Effector memory CD8-positive, alpha-beta T cell (primary cell): ENCODE measurements at regions not wholly inside any gene's neighbourhood (a gene's known extent, or its start where the extent isn't known, plus 50 kb on each side); places are given as distances from the start of the nearest gene placed in this dataset.

Experiments
- ATAC-seq: fragments of 150-1000 bp; cut with Tn5 transposase; replicated peaks from 2 replicates; pipeline ENCODE4 v1.10.0; 2021; ENCODE audit warnings: mild to moderate bottlenecking, moderate library complexity
- DNase-seq, 3 experiments: peaks; one replicate each; pipeline ENCODE4 v3.0.0; 2021
- H3K27ac Mint-ChIP-seq, 2 donors: one replicate each; pipeline ENCODE4 v1.8.0; 2022; ENCODE audit warnings: mild to moderate bottlenecking in 2 of 2, mixed read lengths in 2 of 2, moderate library complexity in 2 of 2
- H3K27me3 Mint-ChIP-seq, 2 donors: one replicate each; pipeline ENCODE4 v1.8.0; 2022; ENCODE audit warnings: mixed read lengths in 2 of 2
- H3K36me3 Mint-ChIP-seq: one replicate; pipeline ENCODE4 v1.8.0; 2022; ENCODE audit warnings: mild to moderate bottlenecking, moderate library complexity, mixed read lengths; ENCODE audit not compliant: insufficient read depth
- H3K4me1 Mint-ChIP-seq, 2 donors: one replicate each; pipeline ENCODE4 v1.8.0; 2022; ENCODE audit warnings: low read depth in 2 of 2, mixed read lengths in 2 of 2
- H3K4me3 Mint-ChIP-seq, 2 donors: one replicate each; pipeline ENCODE4 v1.8.0; 2022; ENCODE audit warnings: mild to moderate bottlenecking in 2 of 2, mixed read lengths in 2 of 2, moderate library complexity in 2 of 2
- H3K9me3 Mint-ChIP-seq, 2 donors: one replicate each; pipeline ENCODE4 v1.8.0; 2022; ENCODE audit warnings: mixed read lengths in 2 of 2

DNA sequence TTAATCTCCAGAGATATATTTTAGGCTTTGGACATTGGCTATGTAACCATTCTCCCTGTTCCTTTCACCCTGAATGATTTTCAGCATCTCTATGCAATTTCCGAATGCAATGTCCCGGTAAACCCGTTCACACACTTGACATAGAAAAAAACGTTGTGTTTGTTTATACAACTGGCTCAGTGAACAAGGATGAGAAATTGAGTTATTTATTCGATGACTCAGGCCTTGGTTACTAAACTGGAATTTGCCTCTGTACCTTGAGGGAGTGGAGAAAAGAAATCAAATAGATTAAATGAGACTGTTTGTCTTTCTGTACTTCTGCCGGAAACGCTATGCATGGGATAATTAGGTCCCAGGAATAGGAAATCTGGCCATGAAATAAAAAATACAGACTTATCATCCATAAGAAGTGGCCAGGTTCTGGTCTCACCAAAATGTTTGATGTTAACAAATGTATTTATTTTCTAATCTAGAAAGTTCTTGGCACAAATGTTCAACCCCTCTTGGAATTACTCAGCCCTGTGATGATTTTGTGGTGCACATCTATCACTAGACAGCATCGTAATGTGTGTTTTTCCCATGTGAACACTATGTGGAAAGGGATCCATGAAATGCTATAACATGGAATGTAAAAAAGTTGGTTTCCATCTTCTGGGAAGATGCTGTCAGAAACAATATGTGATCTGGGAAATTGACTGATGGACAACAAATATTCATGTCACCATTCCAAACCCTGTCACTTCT, 253.9 kb downstream of the DUSP10 start:
- DNase-seq (no peak), ATAC-seq (no peak)
- Mint-ChIP-seq H3K4me1 (no peaks in the 10 kb centered on the region), H3K4me3 (no peak overlapping the region), H3K27me3 (no peaks in the 10 kb centered on the region), H3K9me3 (no peaks in the 10 kb centered on the region), H3K27ac (no peak overlapping the region), H3K36me3 (no peaks in the 10 kb centered on the region)

GRCh38 chr1:221488550-221488949, 253.3 kb downstream of the DUSP10 start:
- no peaks in the 10 kb centered on the region for H3K27me3 Mint-ChIP-seq
- no peaks in the 10 kb centered on the region for H3K36me3 Mint-ChIP-seq
- no peak overlapping the region for H3K4me3 Mint-ChIP-seq
- no peaks in the 10 kb centered on the region for H3K9me3 Mint-ChIP-seq
- H3K4me1 Mint-ChIP-seq, result no peaks in the 10 kb centered on the region
- ATAC-seq (no peak), DNase-seq (no peak)
- H3K27ac Mint-ChIP-seq, result no peak overlapping the region

DNA sequence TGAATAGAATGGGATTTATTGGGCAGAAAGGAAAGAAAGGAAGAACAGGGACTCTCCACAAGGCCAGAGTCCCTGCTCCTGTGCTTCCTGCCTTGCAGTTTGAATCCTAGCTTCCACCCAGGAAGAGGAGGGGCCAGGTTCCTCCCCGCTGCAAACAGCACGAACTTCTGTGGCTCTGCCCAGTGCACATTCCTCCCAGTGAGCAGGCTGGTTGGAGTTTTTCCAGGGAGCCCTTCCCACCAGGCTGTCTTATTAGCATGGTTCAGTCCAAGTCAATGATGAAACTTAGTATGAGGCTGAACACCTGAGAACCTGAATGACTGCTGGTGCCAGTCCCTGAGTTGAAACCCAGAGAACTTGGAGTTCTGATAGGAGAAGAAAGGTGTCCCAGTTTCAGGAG, 247.2 kb downstream of the DUSP10 start:
- no peaks in the 10 kb centered on the region for H3K27me3 Mint-ChIP-seq
- ATAC-seq, result no peak
- H3K27ac Mint-ChIP-seq, result no peak overlapping the region
- H3K4me1 Mint-ChIP-seq, result no peaks in the 10 kb centered on the region
- H3K9me3 Mint-ChIP-seq, result no peaks in the 10 kb centered on the region
- H3K4me3 Mint-ChIP-seq, result no peak overlapping the region
- DNase-seq, result no peak
- no peaks in the 10 kb centered on the region for H3K36me3 Mint-ChIP-seq

DNA sequence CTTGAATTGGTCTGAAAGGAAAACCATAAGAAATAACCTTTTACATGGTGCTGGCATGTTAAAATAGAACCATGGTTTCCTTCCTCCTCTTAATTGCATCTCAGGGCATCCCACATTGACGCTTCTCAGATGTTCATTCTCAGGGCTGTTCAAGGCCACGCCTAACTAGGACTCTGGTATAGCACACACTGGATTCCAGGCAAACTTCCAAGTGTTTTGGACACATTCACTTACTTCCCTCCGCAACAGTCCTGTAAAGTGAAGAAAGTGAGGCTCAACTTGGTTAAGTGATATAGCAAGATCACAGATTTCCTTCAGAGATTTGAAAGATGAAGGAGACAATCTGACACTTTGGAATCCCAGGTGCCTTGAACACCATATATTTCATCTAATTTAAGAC, 244.8 kb downstream of the DUSP10 start:
- H3K4me1 Mint-ChIP-seq, result no peaks in the 10 kb centered on the region
- no peaks in the 10 kb centered on the region for H3K27me3 Mint-ChIP-seq
- H3K36me3 Mint-ChIP-seq, result no peaks in the 10 kb centered on the region
- no peak overlapping the region for H3K27ac Mint-ChIP-seq
- no peaks in the 10 kb centered on the region for H3K9me3 Mint-ChIP-seq
- ATAC-seq, result no peak
- no peak for DNase-seq
- H3K4me3 Mint-ChIP-seq, result no peak overlapping the region

GRCh38 chr1:221503268-221503667, 238.6 kb downstream of the DUSP10 start:
- H3K4me1 Mint-ChIP-seq, result no peaks in the 10 kb centered on the region
- ATAC-seq, result no peak
- no peak overlapping the region for H3K4me3 Mint-ChIP-seq
- peaks cover 6 to 13% of the 10 kb centered on the region in 2 donors for H3K9me3 Mint-ChIP-seq
- no peak overlapping the region for H3K27ac Mint-ChIP-seq
- DNase-seq, result no peak
- H3K36me3 Mint-ChIP-seq, result no peaks in the 10 kb centered on the region
- peaks cover 7 to 18% of the 10 kb centered on the region in 2 donors for H3K27me3 Mint-ChIP-seq

GRCh38 chr1:221509575-221510355, 232.1 kb downstream of the DUSP10 start:
- Mint-ChIP-seq H3K27me3 (peaks cover 6 to 9% of the 10 kb centered on the region in 2 donors), H3K4me3 (no peak overlapping the region), H3K36me3 (no peaks in the 10 kb centered on the region), H3K9me3 (peaks cover 6 to 9% of the 10 kb centered on the region in 2 donors), H3K27ac (no peak overlapping the region), H3K4me1 (no peaks in the 10 kb centered on the region)
- no peak for ATAC-seq
- no peak for DNase-seq

DNA sequence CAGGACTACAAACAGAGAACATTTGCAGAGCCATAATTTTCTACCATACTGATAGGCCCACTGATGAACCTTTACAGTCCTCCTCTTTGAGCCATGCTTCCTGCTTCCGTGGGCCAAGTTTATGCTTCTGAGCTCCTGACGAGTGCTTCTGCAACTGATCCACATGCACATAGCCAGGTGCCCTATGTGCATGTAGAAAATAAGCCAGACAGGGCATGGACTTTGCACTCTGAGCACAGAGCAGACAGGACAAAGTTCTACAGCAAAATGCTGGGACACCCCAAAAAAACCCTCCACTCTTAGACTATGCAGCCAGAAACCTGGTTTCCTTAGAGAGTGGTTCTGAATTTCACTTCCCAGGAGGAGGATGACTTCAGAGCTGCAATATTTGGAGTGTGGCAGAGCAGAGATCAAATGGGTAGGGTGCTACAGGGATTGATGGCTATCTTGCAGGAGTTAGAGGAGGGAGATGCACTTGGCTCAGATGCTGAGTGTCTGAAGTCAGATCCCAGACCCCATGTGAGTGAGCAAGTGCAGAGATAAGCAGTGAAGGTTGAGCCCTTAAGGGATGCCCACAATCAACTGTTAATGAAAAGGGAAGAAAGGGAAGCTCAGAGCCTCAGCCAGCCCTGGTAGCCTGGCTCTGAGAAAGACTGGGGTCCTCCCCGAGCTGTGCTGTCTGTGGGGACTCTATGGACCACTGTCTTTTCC, 230.9 kb downstream of the DUSP10 start:
- H3K9me3 Mint-ChIP-seq, result no peaks in the 10 kb centered on the region
- no peak overlapping the region for H3K27ac Mint-ChIP-seq
- DNase-seq, result no peak
- ATAC-seq, result no peak
- no peak overlapping the region for H3K4me3 Mint-ChIP-seq
- H3K4me1 Mint-ChIP-seq, result no peaks in the 10 kb centered on the region
- H3K27me3 Mint-ChIP-seq, result no peaks in the 10 kb centered on the region
- no peaks in the 10 kb centered on the region for H3K36me3 Mint-ChIP-seq

DNA sequence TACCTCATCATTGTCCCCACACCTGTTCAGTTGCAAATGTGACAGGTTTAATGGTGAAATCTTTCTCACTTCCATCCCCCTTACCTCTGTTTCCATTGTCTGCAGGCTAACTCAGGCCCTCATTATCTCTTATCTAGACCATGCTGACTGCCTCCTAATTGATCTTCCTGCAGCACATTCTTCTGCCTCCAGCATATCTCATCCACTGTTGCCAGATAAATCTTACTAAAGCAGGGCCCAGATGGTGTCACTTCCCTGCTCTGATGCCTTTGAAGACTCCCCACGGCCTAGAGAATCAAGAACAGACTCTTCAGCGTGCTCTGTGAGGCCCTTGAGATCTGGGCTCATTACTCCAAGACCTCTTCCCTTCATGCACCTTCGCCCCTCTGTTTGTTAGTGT, 230.1 kb downstream of the DUSP10 start:
- H3K36me3 Mint-ChIP-seq, result no peaks in the 10 kb centered on the region
- H3K4me3 Mint-ChIP-seq, result no peak overlapping the region
- H3K27ac Mint-ChIP-seq, result no peak overlapping the region
- DNase-seq (no peak), ATAC-seq (no peak)
- no peaks in the 10 kb centered on the region for H3K9me3 Mint-ChIP-seq
- no peaks in the 10 kb centered on the region for H3K27me3 Mint-ChIP-seq
- H3K4me1 Mint-ChIP-seq, result peaks cover 0 to 5% of the 10 kb centered on the region in 2 donors

- peaks cover 0 to 5% of the 10 kb centered on the region in 2 donors for H3K4me1 Mint-ChIP-seq
- no peak overlapping the region for H3K4me3 Mint-ChIP-seq
- DNase-seq, result no peak
- no peak overlapping the region for H3K27ac Mint-ChIP-seq
- H3K27me3 Mint-ChIP-seq, result no peaks in the 10 kb centered on the region
- H3K9me3 Mint-ChIP-seq, result no peaks in the 10 kb centered on the region
- H3K36me3 Mint-ChIP-seq, result no peaks in the 10 kb centered on the region
- ATAC-seq, result no peak
These were observed 227.1 kb downstream of the DUSP10 start for GRCh38 chr1:221514806-221515205.

GRCh38 chr1:221515496-221515895, 226.4 kb downstream of the DUSP10 start:
- Mint-ChIP-seq H3K4me1 (peaks cover 0 to 5% of the 10 kb centered on the region in 2 donors), H3K4me3 (no peak overlapping the region), H3K36me3 (no peaks in the 10 kb centered on the region), H3K27ac (no peak overlapping the region), H3K27me3 (no peaks in the 10 kb centered on the region), H3K9me3 (no peaks in the 10 kb centered on the region)
- no peak for ATAC-seq
- DNase-seq, result no peak

GRCh38 chr1:221517961-221518360, 223.9 kb downstream of the DUSP10 start:
- no peaks in the 10 kb centered on the region for H3K27me3 Mint-ChIP-seq
- H3K9me3 Mint-ChIP-seq, result no peaks in the 10 kb centered on the region
- DNase-seq (no peak), ATAC-seq (no peak)
- peaks cover 2% of the 10 kb centered on the region for H3K36me3 Mint-ChIP-seq
- no peak overlapping the region for H3K27ac Mint-ChIP-seq
- H3K4me3 Mint-ChIP-seq, result no peak overlapping the region
- peaks cover 8 to 21% of the 10 kb centered on the region in 2 donors for H3K4me1 Mint-ChIP-seq

GRCh38 chr1:221520250-221520649, 221.6 kb downstream of the DUSP10 start:
- DNase-seq (no peak), ATAC-seq (no peak)
- H3K27ac Mint-ChIP-seq, result peak overlapping the region in 1 of 2 donors; percentile 67
- H3K9me3 Mint-ChIP-seq, result no peaks in the 10 kb centered on the region
- H3K27me3 Mint-ChIP-seq, result no peaks in the 10 kb centered on the region
- peaks cover 2% of the 10 kb centered on the region for H3K36me3 Mint-ChIP-seq
- H3K4me1 Mint-ChIP-seq, result peaks cover 8 to 21% of the 10 kb centered on the region in 2 donors
- H3K4me3 Mint-ChIP-seq, result no peak overlapping the region

DNA sequence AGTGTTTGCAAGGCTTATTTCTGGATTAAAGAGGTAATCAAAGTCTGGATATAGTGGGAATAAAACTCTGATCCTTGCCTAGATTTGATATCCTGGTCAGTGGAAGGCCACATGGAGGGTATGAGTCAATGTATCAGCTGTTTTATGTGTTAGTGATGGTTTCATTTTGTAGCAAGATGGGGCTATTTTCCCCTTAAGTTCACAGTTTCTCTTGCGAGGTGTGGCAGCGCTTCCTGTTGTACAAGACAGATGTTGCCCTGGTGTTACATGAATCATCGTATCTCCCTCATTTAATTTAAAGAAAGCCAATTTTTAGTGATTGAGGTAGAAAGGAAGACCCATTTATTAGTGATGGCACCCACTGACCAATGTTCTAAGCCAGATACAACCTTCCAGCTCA, 220.2 kb downstream of the DUSP10 start:
- peaks cover 8 to 18% of the 10 kb centered on the region in 2 donors for H3K4me1 Mint-ChIP-seq
- DNase-seq (peak in 1 of 3 experiments; percentile 4), ATAC-seq (peak; percentile 85)
- peaks cover 2% of the 10 kb centered on the region for H3K36me3 Mint-ChIP-seq
- H3K27ac Mint-ChIP-seq, result peak overlapping the region; percentile 69 to 80
- H3K9me3 Mint-ChIP-seq, result no peaks in the 10 kb centered on the region
- H3K4me3 Mint-ChIP-seq, result peak overlapping the region; percentile 6 to 55
- peaks cover 0 to 4% of the 10 kb centered on the region in 2 donors for H3K27me3 Mint-ChIP-seq
